SK-N-DZ (cell line): ENCODE measurements at regions not wholly inside any gene's neighbourhood (a gene's known extent, or its start where the extent isn't known, plus 50 kb on each side); places are given as distances from the start of the nearest gene placed in this dataset.

Experiments used
- DNase-seq: peaks from one replicate; pipeline ENCODE4 v3.0.0-alpha.2; 2015; ENCODE audit warnings: low spot score

DNA sequence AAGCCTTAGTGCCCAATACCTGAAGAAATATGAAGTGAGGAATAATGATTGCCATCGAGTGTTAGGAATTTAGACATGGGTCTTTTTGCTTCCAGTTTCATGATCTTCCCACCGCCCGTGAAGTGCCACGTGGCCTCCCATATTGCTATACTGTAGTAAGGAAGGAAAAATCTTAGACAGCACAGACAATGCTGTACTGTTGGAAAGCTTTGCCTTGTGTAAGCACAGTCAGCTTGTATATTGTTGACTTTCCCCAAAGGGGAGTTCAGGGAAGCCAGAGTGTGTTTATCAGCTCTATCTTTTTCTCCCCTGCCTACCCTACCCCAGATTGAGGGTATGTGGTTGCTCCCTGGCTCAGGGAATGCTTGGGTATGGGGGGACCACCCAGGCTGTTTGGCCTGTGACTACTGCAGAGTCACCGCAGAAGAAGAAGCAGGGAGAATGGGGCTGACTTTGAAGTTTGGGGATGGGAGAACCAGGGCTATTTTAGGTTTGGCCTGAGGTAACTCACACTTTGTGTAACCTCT is 161.8 kb upstream of the MEF2C start:
- no peak for DNase-seq

GRCh38 chr5:89043676-89044075 is 160.7 kb upstream of the MEF2C start:
- DNase-seq: no peak

GRCh38 chr5:89042746-89043145 is 159.8 kb upstream of the MEF2C start:
- no peak for DNase-seq

DNA sequence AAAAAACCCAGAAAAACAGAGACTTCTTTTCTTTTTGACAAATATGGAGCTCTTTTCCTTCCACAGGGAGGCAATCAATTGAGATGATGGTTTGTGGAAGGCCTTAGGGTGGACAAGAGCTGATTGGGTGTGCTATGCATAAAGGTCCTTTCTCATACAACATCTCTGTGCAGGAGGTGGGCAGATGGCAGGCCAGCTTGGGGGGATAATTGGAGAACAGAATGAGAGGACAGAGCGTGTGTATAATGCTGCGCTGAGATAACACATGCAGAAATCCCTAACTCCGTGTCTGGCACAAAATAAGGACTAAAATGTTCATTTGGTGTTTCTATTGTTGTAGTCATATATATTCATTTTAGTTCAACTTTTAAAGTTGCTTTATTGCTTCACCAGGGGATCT is 159.0 kb upstream of the MEF2C start:
- peak; percentile 30 for DNase-seq

- DNase-seq: no peak
Observed at GRCh38 chr5:89041249-89041779, 158.3 kb upstream of the MEF2C start.

- DNase-seq: no peak
Observed at GRCh38 chr5:89036704-89037489, 153.9 kb upstream of the MEF2C start.

GRCh38 chr5:89036166-89036565 is 153.2 kb upstream of the MEF2C start:
- DNase-seq: no peak

DNA sequence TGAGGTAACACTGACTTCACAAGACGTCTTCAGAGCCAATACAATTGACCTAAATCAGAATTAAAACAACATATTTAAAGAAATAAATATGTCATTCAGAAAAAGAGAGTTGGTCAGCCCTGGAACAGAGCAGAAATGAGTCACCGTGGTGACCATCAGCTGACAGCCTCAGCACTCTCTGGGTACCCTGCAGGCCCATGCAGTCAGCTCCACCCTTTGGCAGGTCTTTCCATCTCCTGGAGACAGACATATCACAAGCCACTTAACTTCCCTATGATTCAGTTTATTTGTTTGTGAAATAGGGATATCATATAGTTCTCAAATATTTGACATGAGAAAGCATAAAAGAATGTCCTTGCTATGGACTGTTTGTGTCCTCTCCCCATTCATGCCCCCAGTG is 151.6 kb upstream of the MEF2C start:
- DNase-seq: no peak

DNA sequence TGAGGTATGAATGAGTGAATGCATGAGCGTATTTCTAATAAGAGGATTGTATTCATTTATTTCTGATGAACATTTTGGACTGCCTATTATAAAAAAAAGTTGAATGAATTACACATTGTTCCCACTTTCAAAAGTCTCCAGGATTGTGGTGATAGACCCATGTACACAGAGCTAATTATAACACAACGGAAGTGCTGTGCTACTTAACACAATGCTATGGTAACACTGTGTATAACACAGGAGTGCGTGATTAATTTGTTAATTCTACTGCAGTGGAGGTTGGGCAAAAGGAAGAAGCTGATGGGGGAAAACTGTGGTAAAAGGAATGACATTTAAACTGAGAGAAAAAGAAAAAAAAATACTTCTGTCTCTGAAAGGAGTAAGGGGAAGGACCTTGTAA is 147.8 kb upstream of the MEF2C start:
- no peak for DNase-seq

GRCh38 chr5:89028595-89029285 is 145.8 kb upstream of the MEF2C start:
- no peak for DNase-seq

DNA sequence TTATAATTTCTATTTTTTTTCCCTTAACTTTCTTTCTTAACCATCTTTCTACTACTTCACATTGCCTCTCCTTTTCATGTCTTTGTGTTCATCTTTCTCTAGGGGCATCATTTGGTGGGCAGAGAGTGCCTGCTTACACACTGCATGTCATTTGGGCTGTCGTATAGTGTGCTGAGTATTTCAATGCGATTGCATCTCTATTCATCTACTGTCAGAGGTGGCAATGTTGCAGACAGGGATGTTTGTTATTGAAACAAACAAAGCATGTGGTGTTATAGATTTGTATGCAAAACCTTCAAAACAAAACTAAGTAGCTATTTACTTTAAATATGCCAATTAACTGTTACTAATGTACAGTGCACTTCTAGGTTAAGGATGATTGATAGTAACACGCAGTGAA is 141.1 kb upstream of the MEF2C start:
- no peak for DNase-seq

GRCh38 chr5:89020926-89021610 is 138.1 kb upstream of the MEF2C start:
- DNase-seq: no peak

GRCh38 chr5:89016741-89017303 is 133.8 kb upstream of the MEF2C start:
- no peak for DNase-seq

DNA sequence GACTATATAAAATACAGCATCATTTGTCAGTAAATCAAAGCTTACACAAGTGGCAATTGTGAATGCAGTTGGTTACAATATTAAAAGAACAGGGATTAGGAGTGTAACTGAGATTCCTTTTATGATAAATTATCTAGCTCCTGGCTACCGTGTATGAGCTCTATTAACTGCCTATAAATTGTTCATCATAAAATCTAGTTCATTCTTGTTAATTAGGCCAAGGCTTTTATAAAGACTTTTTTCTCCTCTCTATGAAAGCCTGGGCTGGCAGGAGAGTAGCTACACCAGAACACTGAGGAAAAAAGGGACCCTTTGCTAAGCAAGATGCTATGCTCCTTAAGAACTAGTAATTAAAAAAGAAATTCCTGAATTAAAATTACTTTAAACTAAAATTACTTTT is 132.4 kb upstream of the MEF2C start:
- DNase-seq: no peak

- no peak for DNase-seq
Observed at GRCh38 chr5:89011778-89012711, 129.1 kb upstream of the MEF2C start.

GRCh38 chr5:89010512-89010911 is 127.5 kb upstream of the MEF2C start:
- DNase-seq: no peak

DNA sequence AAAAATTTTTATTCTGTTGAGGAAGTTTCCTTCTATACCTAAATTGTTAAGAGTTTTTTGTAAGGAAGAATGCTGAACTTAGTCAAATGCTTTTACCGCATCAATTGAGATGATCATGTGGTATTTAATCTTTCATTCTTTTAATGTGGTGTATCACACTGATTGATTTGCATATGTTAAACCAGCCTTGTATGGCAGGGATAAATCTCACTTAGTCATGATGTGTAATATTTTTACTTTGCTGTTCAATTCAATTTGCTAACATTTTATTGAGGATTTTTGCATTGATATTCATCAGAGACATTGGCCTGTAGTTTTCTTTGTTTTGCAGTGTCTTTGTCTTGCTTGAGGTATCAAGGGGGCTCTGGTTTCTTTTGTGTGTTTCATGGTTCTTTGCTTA is 125.3 kb upstream of the MEF2C start:
- no peak for DNase-seq

DNA sequence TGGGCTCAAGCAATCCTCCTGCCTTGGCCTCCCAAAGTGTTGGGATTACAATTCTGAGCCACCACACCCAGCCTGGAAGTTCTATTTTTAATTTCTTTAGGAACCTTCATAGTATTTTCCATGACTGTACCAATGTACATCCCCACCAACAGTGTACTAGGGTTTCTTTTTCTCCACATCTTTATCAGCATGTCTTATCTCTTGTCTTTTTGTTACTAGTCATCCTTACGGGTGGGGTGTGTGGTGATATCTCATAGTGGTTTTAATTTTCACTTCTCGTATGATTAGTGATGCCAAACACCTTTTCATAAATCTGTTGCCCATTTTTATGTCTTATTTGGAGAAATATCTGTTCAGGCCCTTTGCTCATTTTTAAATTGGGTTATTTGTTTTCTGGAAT is 123.0 kb upstream of the MEF2C start:
- DNase-seq: no peak

- DNase-seq: no peak
Observed at GRCh38 chr5:89004379-89004778, 121.4 kb upstream of the MEF2C start.

GRCh38 chr5:89003563-89004036 is 120.6 kb upstream of the MEF2C start:
- no peak for DNase-seq

GRCh38 chr5:88999853-89000252 is 116.9 kb upstream of the MEF2C start:
- no peak for DNase-seq
